ENCODE measurements at regions not wholly inside any gene's neighbourhood (a gene's known extent, or its start where the extent isn't known, plus 50 kb on each side); places are given as distances from the start of the nearest gene placed in this dataset.

DNA sequence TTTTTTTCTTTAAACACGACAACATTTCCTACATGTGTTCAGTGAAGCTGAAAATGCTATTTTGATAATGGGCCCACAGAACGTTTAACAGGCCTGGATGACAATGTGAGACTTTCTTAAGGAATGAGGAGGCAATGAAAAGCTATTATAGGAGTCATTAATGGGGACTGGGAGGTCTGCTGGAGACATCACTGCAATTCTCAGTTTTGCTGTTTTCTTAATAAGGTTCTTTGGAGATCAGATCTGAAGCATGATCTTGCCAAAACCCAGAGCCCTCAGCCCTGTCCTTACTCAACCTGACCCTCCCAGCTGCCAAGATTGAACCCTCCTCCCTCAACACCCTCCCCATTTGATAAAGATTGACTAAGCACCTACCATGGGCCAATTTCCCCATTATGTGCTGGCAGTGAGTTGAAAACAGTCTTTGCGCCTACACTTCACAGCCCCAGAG, 353.1 kb downstream of the MAFB start:
- Histone ChIP-seq H3K9me3 (no peaks in the 10 kb centered on the region), H3K27ac (no peak overlapping the region), H3K4me1 (no peaks in the 10 kb centered on the region), H3K4me3 (no peak overlapping the region), H3K36me3 (no peaks in the 10 kb centered on the region), H3K27me3 (no peaks in the 10 kb centered on the region)
- TF ChIP-seq, protein P1, sequence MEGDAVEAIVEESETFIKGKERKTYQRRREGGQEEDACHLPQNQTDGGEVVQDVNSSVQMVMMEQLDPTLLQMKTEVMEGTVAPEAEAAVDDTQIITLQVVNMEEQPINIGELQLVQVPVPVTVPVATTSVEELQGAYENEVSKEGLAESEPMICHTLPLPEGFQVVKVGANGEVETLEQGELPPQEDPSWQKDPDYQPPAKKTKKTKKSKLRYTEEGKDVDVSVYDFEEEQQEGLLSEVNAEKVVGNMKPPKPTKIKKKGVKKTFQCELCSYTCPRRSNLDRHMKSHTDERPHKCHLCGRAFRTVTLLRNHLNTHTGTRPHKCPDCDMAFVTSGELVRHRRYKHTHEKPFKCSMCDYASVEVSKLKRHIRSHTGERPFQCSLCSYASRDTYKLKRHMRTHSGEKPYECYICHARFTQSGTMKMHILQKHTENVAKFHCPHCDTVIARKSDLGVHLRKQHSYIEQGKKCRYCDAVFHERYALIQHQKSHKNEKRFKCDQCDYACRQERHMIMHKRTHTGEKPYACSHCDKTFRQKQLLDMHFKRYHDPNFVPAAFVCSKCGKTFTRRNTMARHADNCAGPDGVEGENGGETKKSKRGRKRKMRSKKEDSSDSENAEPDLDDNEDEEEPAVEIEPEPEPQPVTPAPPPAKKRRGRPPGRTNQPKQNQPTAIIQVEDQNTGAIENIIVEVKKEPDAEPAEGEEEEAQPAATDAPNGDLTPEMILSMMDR (IDR thresholded peaks at IDR 0.05) = no peak
- TF ChIP-seq EP300 (IDR thresholded peaks at IDR 0.05) = no peak
- TF ChIP-seq POLR2A (IDR thresholded peaks at IDR 0.05) = no peak
- TF ChIP-seq POLR2AphosphoS5 (IDR thresholded peaks at IDR 0.05) = no peak
- intact Hi-C loops (cut with DNase I; ENCODE audit: low total_unique reads) = no loop called here
- WGBS, 5 donors = 51 to 70% (median 58%) methylated on average over 3 of the region's 3 CpGs
- peak in 1 of 2 donors; percentile 44 for DNase-seq

DNA sequence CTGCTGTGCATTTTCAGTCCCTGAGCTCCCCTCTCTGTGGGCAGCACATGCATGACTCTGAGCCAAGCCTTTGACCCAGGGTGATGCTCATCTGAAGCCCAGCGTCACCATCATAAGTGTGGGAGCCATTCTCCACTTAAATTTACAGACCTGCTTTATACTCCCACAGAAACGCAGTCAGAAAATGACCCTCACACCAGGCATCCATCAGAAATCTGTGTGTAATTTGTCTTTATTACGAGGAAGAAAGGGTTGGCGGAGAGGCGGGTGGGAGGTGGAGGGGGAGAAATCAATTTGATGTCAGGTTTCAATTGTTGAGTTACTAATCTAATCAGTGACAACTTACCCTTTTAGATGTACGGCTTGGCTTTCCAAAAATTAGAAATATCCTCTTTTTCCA, 353.6 kb downstream of the MAFB start:
- no peaks in the 10 kb centered on the region for H3K4me1 ChIP-seq

DNA sequence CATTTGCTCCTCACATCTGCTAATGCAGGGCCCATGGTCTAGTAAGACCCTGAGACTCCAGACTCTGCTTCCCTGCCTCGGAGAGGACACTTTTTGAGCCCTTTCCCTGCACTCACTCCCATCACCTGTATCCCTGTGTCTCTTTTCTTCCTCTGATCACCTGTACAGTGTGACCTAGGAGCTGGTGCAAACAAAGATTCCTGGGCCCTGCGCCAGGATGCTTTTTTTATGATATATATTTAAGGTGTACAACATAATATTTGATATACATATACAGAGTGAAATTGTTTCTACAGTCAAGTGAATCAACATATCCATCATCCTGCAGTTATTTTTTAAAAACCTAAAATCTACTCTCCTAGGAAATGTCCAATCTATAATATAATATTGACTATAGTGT, 355.4 kb downstream of the MAFB start:
- Histone ChIP-seq H3K4me1 (no peaks in the 10 kb centered on the region), H3K9me3 (no peaks in the 10 kb centered on the region), H3K4me3 (no peak overlapping the region), H3K36me3 (no peaks in the 10 kb centered on the region), H3K27ac (no peak overlapping the region), H3K27me3 (no peaks in the 10 kb centered on the region)
- TF ChIP-seq POLR2AphosphoS5 (IDR thresholded peaks at IDR 0.05) = no peak
- no peak for TF ChIP-seq POLR2A (IDR thresholded peaks at IDR 0.05)
- TF ChIP-seq EP300 (IDR thresholded peaks at IDR 0.05) = no peak
- TF ChIP-seq, protein P1 (IDR thresholded peaks at IDR 0.05) = no peak
- no peak for DNase-seq
- intact Hi-C loops (cut with DNase I; ENCODE audit: low total_unique reads) = no loop called here
- 73 to 83% (median 77%) methylated on average over 2 of the region's 2 CpGs for WGBS, 5 donors

More for the DNA sequence above, 353.6 kb downstream of the MAFB start:
- intact Hi-C loops (cut with DNase I; ENCODE audit: low total_unique reads) = no loop called here
- H3K9me3 ChIP-seq = no peaks in the 10 kb centered on the region
- TF ChIP-seq EP300 (IDR thresholded peaks at IDR 0.05) (no peak), POLR2A (IDR thresholded peaks at IDR 0.05) (no peak), POLR2AphosphoS5 (IDR thresholded peaks at IDR 0.05) (no peak)
- TF ChIP-seq, protein P1 (IDR thresholded peaks at IDR 0.05) = no peak
- H3K27ac ChIP-seq = no peak overlapping the region
- 74 to 81% (median 77%) methylated on average over 6 of the region's 6 CpGs for WGBS, 5 donors
- no peaks in the 10 kb centered on the region for H3K36me3 ChIP-seq
- H3K4me3 ChIP-seq = no peak overlapping the region
- H3K27me3 ChIP-seq = no peaks in the 10 kb centered on the region
- no peak for DNase-seq

DNA sequence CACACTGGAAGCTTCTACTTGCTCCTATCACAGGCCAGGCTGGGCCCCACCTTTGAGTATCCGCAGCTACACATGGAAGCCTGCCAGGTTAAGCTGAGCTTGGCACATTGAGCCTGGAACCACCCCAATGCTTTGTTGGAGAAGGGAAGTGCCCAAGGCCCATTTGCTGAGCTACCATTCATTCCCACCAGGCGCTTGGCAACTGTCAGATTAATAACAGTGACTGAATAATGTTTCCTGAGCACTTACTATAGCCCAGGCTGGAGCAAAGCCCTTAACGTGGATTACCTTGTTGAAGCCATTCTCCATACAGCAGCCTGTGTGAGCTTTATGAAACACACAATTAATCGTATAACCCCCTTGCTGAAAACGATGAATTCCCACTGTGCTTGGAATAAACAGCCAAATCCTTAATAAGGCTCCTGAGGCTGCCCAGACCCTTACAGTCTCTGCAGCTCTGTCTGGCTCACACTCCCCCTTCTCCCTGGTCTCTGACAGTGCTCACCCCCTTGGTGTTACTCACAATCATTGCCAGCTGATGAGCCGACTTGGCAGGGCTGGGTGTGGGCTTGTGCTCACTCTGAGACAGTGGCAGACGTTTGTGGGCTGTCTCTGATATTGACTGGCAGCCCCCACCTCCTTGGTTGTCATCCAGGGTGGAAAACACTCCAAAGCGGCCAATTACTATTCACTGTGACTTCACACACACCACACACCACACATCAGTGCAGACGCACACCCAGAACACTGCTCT, 357.1 kb downstream of the MAFB start:
- TF ChIP-seq EP300 (IDR thresholded peaks at IDR 0.05) (no peak), POLR2A (IDR thresholded peaks at IDR 0.05) (no peak)
- TF ChIP-seq, protein P1 (IDR thresholded peaks at IDR 0.05) = no peak
- 43 to 62% (median 55%) methylated on average over 9 of the region's 9 CpGs for WGBS, 5 donors
- no peaks in the 10 kb centered on the region for H3K27me3 ChIP-seq

More for the DNA sequence above, 357.1 kb downstream of the MAFB start:
- Histone ChIP-seq H3K4me1 (no peaks in the 10 kb centered on the region), H3K36me3 (no peaks in the 10 kb centered on the region), H3K9me3 (no peaks in the 10 kb centered on the region), H3K4me3 (no peak overlapping the region), H3K27ac (no peak overlapping the region)
- DNase-seq = peak in 1 of 2 donors; percentile 19
- intact Hi-C loops (cut with DNase I; ENCODE audit: low total_unique reads) = no loop called here

Measured in stomach (tissue), 8 donors.